Mammary epithelial cell (primary cell): ENCODE measurements at regions not wholly inside any gene's neighbourhood (a gene's known extent, or its start where the extent isn't known, plus 50 kb on each side); places are given as distances from the start of the nearest gene placed in this dataset.

Source experiments
- EZH2 ChIP-seq: IDR thresholded peaks from 2 replicates; pipeline ENCODE4 v1.6.1; 2012; ENCODE audit warnings: low read length, inconsistent platforms, borderline replicate concordance
- TF ChIP-seq, protein P1 (sequence below), 2 donors: IDR thresholded peaks in 1 of 2; conservative IDR thresholded peaks in 1 of 2; 2 replicates each; pipeline ENCODE4 v1.5.1; 2011 to 2012; ENCODE audit warnings: inconsistent platforms in 2 of 2, low read length in 2 of 2, mild to moderate bottlenecking in 2 of 2, control low read depth in 1 of 2, low read depth in 1 of 2; ENCODE audit not compliant: insufficient read depth in 1 of 2; ENCODE audit errors: extremely low read depth in 1 of 2

DNA sequence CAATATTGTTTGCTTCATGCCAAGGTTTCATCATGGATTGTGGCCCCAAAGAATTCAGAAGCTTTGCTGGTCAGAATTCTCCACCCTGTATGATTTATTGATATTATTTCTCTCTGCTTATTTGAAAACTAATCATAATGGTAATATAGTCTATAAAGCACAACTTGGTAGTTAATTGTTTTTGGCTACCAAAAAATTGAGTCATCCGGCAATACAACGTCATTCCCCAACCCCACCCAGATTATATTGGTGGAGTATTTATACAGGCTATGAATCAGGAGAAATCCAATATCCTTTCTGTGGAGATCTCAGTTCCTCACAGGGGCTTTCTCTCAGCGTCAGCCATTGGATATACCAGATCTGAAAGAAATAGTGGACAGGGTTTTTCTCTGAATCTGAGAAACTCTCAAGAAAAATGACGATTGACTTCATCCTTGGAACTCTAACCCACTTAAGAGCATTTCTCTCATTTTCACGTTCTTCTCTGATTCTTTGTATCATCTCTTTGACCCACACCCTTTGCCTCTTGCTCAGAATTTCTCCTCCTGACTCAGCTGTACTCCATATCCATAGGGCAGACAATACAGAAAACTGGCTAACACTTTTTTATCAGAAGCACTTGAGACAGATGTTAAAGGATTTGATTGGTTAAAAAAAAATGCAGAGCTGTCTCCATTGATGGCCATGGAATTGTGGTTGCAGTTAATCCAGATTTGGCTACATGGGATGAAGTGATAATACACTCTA is 1055.8 kb upstream of the CADM2 start:
- TF ChIP-seq, protein P1, sequence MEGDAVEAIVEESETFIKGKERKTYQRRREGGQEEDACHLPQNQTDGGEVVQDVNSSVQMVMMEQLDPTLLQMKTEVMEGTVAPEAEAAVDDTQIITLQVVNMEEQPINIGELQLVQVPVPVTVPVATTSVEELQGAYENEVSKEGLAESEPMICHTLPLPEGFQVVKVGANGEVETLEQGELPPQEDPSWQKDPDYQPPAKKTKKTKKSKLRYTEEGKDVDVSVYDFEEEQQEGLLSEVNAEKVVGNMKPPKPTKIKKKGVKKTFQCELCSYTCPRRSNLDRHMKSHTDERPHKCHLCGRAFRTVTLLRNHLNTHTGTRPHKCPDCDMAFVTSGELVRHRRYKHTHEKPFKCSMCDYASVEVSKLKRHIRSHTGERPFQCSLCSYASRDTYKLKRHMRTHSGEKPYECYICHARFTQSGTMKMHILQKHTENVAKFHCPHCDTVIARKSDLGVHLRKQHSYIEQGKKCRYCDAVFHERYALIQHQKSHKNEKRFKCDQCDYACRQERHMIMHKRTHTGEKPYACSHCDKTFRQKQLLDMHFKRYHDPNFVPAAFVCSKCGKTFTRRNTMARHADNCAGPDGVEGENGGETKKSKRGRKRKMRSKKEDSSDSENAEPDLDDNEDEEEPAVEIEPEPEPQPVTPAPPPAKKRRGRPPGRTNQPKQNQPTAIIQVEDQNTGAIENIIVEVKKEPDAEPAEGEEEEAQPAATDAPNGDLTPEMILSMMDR (conservative IDR thresholded peaks at IDR 0.05 in 1 of 2, IDR thresholded peaks at IDR 0.05 in 1 of 2; ENCODE audit: extremely low read depth in 1 of 2, insufficient read depth in 1 of 2, low read depth in 1 of 2, low read length in 2 of 2): no peak
- TF ChIP-seq EZH2: no peak
